ENCODE measurements at regions not wholly inside any gene's neighbourhood (a gene's known extent, or its start where the extent isn't known, plus 50 kb on each side); places are given as distances from the start of the nearest gene placed in this dataset.

- no peak for TF ChIP-seq CTCF (IDR thresholded peaks at IDR 0.05; ENCODE audit: low read depth, low read length, poor library complexity, severe bottlenecking)
- TF ChIP-seq EZH2phosphoT487 (IDR thresholded peaks at IDR 0.05; ENCODE audit: borderline replicate concordance, low read length), result no peak
Measured at GRCh38 chr2:172328103-172328841, 99.1 kb upstream of the ITGA6 start.
